Right lobe of liver (tissue), 6 donors: ENCODE measurements at regions not wholly inside any gene's neighbourhood (a gene's known extent, or its start where the extent isn't known, plus 50 kb on each side); places are given as distances from the start of the nearest gene placed in this dataset.

Experiments
- ATAC-seq, 4 donors: fragments of 200-7000 bp; cut with Tn5 transposase; one replicate each; pipeline ENCODE4 v1.9.1; 2020; ENCODE audit warnings: mild to moderate bottlenecking in 4 of 4, moderate library complexity in 4 of 4
- DNase-seq, 3 donors: peaks; one replicate each; pipeline ENCODE4 v3.0.0-alpha.2; 2020
- H3K27ac ChIP-seq, 3 donors: fragments of 200-600 bp; one replicate each; pipeline ENCODE4 v1.8.0; 2022
- H3K27me3 ChIP-seq, 2 donors: fragments of 200-600 bp; one replicate each; pipeline ENCODE4 v1.8.0; 2022
- H3K36me3 ChIP-seq, 4 donors: fragments of 200-600 bp; sonication (generic) in 1 of 4; one replicate each; pipeline versions ENCODE4 v1.5.1 to v1.8.0; 2017 to 2022; ENCODE audit warnings: control low read depth in 1 of 4
- H3K4me1 ChIP-seq, 4 donors: fragments of 200-600 bp; sonication (generic) in 1 of 4; one replicate each; pipeline versions ENCODE4 v1.5.1 to v1.8.0; 2017 to 2022; ENCODE audit warnings: control low read depth in 1 of 4
- H3K4me3 ChIP-seq, 3 donors: fragments of 200-600 bp; one replicate each; pipeline ENCODE4 v1.8.0; 2022
- H3K9me3 ChIP-seq, 4 donors: fragments of 200-600 bp; sonication (generic) in 1 of 4; one replicate each; pipeline versions ENCODE4 v1.5.1 to v1.8.0; 2017 to 2022; ENCODE audit warnings: control low read depth in 1 of 4
- POLR2A ChIP-seq: fragments of 450-650 bp; IDR thresholded peaks from one replicate; pipeline ENCODE4 v1.6.1; 2017; ENCODE audit warnings: antibody characterized with exemption, mild to moderate bottlenecking
- WGBS: methylation state at CpG from one replicate; pipeline ENCODE4 v1.1.6; 2018; ENCODE audit warnings: low coverage, low lambda C conversion rate; ENCODE audit not compliant: insufficient coverage; ENCODE audit errors: missing lambda C conversion rate; 5-methylcytosine and 5-hydroxymethylcytosine counted together
- intact Hi-C, 2 donors: fragments of 100-400 bp; cut with DNase I; formaldehyde crosslinking; loops; one replicate each; pipeline versions ENCODE4 v1.11.2 to v1.14.1; 2022
- TF ChIP-seq, protein P1 (sequence below), 4 donors: fragments of 200-600 bp in 3 of 4; fragments of 450-650 bp in 1 of 4; IDR thresholded peaks; one replicate each; pipeline versions ENCODE4 v1.5.1 to v1.8.0; 2016 to 2022; ENCODE audit warnings: antibody characterized with exemption in 4 of 4, mild to moderate bottlenecking in 2 of 4
- donor health status: DM: no; HTN: yes; CAD: no.
- donor health status: DM: no; HTN: no; CAD: no.
- donor health status: DM: no; HTN: no; CAD: no.
- donor health status: DM: no; HTN: yes; CAD: no.
- donor health status: DM: no; HTN: yes; CAD: no.

GRCh38 chr6:2414885-2415547 lies 169.6 kb upstream of the GMDS start:
- WGBS: 89% methylated on average over 14 of the region's 19 CpGs
- H3K27ac ChIP-seq: no peak overlapping the region
- no peak for DNase-seq
- H3K4me1 ChIP-seq: no peaks in the 10 kb centered on the region
- H3K27me3 ChIP-seq: no peaks in the 10 kb centered on the region
- H3K36me3 ChIP-seq: no peaks in the 10 kb centered on the region
- intact Hi-C loops: no loop called here
- TF ChIP-seq, protein P1, sequence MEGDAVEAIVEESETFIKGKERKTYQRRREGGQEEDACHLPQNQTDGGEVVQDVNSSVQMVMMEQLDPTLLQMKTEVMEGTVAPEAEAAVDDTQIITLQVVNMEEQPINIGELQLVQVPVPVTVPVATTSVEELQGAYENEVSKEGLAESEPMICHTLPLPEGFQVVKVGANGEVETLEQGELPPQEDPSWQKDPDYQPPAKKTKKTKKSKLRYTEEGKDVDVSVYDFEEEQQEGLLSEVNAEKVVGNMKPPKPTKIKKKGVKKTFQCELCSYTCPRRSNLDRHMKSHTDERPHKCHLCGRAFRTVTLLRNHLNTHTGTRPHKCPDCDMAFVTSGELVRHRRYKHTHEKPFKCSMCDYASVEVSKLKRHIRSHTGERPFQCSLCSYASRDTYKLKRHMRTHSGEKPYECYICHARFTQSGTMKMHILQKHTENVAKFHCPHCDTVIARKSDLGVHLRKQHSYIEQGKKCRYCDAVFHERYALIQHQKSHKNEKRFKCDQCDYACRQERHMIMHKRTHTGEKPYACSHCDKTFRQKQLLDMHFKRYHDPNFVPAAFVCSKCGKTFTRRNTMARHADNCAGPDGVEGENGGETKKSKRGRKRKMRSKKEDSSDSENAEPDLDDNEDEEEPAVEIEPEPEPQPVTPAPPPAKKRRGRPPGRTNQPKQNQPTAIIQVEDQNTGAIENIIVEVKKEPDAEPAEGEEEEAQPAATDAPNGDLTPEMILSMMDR (IDR thresholded peaks at IDR 0.05): no peak
- TF ChIP-seq POLR2A: no peak
- no peak overlapping the region for H3K4me3 ChIP-seq
- ATAC-seq: no peak
- H3K9me3 ChIP-seq: no peaks in the 10 kb centered on the region

GRCh38 chr6:2412731-2413130 lies 167.3 kb upstream of the GMDS start:
- Histone ChIP-seq H3K4me1 (no peaks in the 10 kb centered on the region), H3K27me3 (no peaks in the 10 kb centered on the region), H3K27ac (no peak overlapping the region), H3K4me3 (no peak overlapping the region), H3K9me3 (no peaks in the 10 kb centered on the region), H3K36me3 (no peaks in the 10 kb centered on the region)
- intact Hi-C loops: no loop called here
- DNase-seq (no peak), ATAC-seq (no peak)
- TF ChIP-seq, protein P1 (IDR thresholded peaks at IDR 0.05): no peak
- TF ChIP-seq POLR2A: no peak
- 86% methylated on average over 4 of the region's 4 CpGs for WGBS

DNA sequence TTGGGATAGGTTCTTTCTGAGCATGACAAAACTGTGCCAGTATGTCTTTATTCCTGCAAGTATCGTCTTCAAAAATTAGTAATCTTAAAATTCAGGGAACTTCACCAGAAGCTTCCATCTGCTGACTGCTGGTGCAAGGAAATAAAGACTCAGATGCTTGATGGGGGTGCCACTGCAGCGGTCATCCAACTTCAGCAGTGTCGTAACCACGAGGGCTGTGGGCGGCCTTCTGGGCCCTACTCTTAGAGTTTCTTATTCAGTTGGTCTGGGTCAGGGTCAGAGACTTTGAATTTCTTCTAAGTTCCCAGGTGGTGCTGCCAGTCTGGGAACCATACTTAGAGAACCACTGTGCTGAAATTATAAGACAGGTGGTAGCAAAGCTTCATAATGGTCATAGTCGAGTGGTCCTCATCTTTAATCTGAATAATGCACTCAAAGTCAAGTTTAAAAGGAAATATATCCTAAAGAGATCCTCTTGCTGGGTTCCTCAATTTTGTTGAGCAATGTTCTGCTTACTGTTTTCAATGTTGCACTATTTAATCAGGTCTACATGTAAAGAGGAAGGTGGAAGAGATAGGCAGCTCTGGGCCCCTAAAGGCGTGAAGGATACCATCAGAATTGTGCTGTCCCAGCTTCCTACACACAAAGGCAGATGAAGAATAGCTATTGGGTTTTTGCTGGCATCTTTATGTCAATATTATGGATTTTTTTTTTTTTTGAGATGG lies 165.4 kb upstream of the GMDS start:
- H3K4me3 ChIP-seq: no peak overlapping the region
- TF ChIP-seq, protein P1 (IDR thresholded peaks at IDR 0.05): no peak
- no peak for TF ChIP-seq POLR2A
- H3K27me3 ChIP-seq: no peaks in the 10 kb centered on the region
- no peak overlapping the region for H3K27ac ChIP-seq
- 84% methylated on average over 6 of the region's 7 CpGs for WGBS
- H3K9me3 ChIP-seq: no peaks in the 10 kb centered on the region
- DNase-seq: no peak
- no peaks in the 10 kb centered on the region for H3K36me3 ChIP-seq
- no peak for ATAC-seq
- intact Hi-C loops: no loop called here
- H3K4me1 ChIP-seq: no peaks in the 10 kb centered on the region

DNA sequence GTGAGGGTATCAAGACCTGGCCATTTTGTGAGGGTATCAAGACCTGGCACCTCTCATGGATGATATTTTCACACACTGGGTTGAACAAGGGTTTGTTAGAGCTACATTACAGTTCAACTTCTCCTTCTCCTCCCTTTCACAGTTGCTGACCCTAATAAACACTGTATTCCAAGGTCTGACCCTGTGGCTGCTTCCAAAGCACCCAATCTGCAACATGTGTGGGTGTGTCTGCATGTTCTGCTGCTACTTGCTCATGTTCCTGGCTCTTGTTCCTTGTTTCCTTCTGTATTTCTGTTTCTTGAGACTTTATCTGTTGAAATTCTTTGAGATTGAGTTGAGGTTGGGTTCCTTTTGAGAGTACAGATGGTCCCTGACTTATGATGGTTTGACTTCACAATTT lies 162.1 kb upstream of the GMDS start:
- Histone ChIP-seq H3K4me1 (no peaks in the 10 kb centered on the region), H3K27ac (no peak overlapping the region), H3K36me3 (no peaks in the 10 kb centered on the region), H3K27me3 (no peaks in the 10 kb centered on the region), H3K9me3 (no peaks in the 10 kb centered on the region), H3K4me3 (no peak overlapping the region)
- no peak for DNase-seq
- intact Hi-C loops: no loop called here
- ATAC-seq: no peak
- no peak for TF ChIP-seq POLR2A
- TF ChIP-seq, protein P1 (IDR thresholded peaks at IDR 0.05): no peak
